Upper lobe of right lung (tissue), 1 donor: ENCODE measurements at regions not wholly inside any gene's neighbourhood (a gene's known extent, or its start where the extent isn't known, plus 50 kb on each side); places are given as distances from the start of the nearest gene placed in this dataset.

Source experiments
- ATAC-seq: fragments of 200-7000 bp; cut with Tn5 transposase; one replicate; pipeline ENCODE4 v1.9.1; 2020; ENCODE audit warnings: mild to moderate bottlenecking, moderate library complexity
- DNase-seq: peaks from one replicate; pipeline ENCODE4 v3.0.0-alpha.2; 2020
- H3K27ac ChIP-seq: fragments of 200-600 bp; one replicate; pipeline ENCODE4 v1.8.0; 2022
- H3K27me3 ChIP-seq: fragments of 200-600 bp; one replicate; pipeline ENCODE4 v1.8.0; 2022; ENCODE audit warnings: mild to moderate bottlenecking
- H3K36me3 ChIP-seq: fragments of 200-600 bp; one replicate; pipeline ENCODE4 v1.8.0; 2022
- H3K4me1 ChIP-seq: fragments of 200-600 bp; one replicate; pipeline ENCODE4 v1.8.0; 2022
- H3K4me3 ChIP-seq: fragments of 200-600 bp; one replicate; pipeline ENCODE4 v1.8.0; 2022; ENCODE audit warnings: mild to moderate bottlenecking
- H3K9me3 ChIP-seq: fragments of 200-600 bp; one replicate; pipeline ENCODE4 v1.8.0; 2022
- intact Hi-C: fragments of 100-400 bp; cut with DNase I; formaldehyde crosslinking; loops from one replicate; pipeline ENCODE4 v1.11.0; 2022
- TF ChIP-seq, protein P1 (sequence below): fragments of 200-600 bp; IDR thresholded peaks from one replicate; pipeline ENCODE4 v1.8.0; 2022; ENCODE audit warnings: antibody characterized with exemption
- donor health status: DM: no; HTN: yes; CAD: no; lungs with severe emphysema.

DNA sequence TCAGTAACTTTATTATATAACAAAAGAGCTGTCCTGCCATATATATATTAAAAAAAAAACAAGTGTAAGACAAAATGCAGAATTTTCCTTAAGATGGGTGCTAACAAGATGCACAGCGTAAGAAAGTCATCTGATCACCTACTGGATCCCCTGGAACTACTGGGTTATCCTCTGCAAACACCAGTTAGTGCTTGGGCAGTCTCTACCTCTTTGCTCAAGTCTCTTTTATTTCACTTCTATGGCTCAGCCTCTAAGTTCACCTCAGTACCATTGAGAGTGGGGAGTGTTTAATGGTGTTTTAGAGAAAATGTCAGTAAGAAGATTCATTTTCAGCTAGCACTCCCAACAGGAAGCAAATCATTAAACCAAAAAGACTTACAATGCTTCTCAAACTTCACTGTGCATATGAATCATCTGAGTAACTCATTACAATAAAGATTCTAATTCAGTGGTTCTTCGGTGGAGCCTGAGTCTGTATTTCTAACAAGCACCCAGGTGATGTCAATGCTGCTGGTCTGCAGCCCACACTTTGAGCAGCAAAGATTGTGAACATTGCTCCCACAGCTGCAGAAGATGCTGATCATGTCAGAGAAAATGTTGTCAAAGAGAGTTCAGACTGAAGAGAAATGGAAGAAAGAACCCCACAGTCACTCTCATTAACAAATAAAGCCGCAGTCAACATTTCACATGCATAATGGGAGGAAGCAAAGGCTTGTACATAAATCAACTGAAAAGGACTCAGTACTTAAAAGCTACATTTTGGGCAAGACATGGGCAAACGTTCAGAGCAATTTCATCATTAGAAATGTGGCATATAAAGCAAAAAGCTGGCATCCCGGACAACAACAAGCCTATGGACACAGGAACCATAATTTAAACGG, 227.1 kb upstream of the ATP11B start:
- H3K9me3 ChIP-seq: no peaks in the 10 kb centered on the region
- no peaks in the 10 kb centered on the region for H3K27me3 ChIP-seq
- no peak overlapping the region for H3K27ac ChIP-seq
- no peak overlapping the region for H3K4me3 ChIP-seq
- intact Hi-C loops: no loop called here
- ATAC-seq: no peak
- no peaks in the 10 kb centered on the region for H3K4me1 ChIP-seq
- no peak for DNase-seq
- TF ChIP-seq, protein P1, sequence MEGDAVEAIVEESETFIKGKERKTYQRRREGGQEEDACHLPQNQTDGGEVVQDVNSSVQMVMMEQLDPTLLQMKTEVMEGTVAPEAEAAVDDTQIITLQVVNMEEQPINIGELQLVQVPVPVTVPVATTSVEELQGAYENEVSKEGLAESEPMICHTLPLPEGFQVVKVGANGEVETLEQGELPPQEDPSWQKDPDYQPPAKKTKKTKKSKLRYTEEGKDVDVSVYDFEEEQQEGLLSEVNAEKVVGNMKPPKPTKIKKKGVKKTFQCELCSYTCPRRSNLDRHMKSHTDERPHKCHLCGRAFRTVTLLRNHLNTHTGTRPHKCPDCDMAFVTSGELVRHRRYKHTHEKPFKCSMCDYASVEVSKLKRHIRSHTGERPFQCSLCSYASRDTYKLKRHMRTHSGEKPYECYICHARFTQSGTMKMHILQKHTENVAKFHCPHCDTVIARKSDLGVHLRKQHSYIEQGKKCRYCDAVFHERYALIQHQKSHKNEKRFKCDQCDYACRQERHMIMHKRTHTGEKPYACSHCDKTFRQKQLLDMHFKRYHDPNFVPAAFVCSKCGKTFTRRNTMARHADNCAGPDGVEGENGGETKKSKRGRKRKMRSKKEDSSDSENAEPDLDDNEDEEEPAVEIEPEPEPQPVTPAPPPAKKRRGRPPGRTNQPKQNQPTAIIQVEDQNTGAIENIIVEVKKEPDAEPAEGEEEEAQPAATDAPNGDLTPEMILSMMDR: no peak
- H3K36me3 ChIP-seq: no peaks in the 10 kb centered on the region

GRCh38 chr3:182567700-182568099, 225.6 kb upstream of the ATP11B start:
- no peaks in the 10 kb centered on the region for H3K27me3 ChIP-seq
- no peaks in the 10 kb centered on the region for H3K4me1 ChIP-seq
- H3K9me3 ChIP-seq: no peaks in the 10 kb centered on the region
- DNase-seq (no peak), ATAC-seq (no peak)
- TF ChIP-seq, protein P1: no peak
- no peak overlapping the region for H3K27ac ChIP-seq
- H3K36me3 ChIP-seq: no peaks in the 10 kb centered on the region
- H3K4me3 ChIP-seq: no peak overlapping the region
- intact Hi-C loops: no loop called here

- ATAC-seq (no peak), DNase-seq (no peak)
- no peaks in the 10 kb centered on the region for H3K4me1 ChIP-seq
- H3K9me3 ChIP-seq: no peaks in the 10 kb centered on the region
- H3K27me3 ChIP-seq: no peaks in the 10 kb centered on the region
- TF ChIP-seq, protein P1: no peak
- intact Hi-C loops: no loop called here
- no peak overlapping the region for H3K27ac ChIP-seq
- no peak overlapping the region for H3K4me3 ChIP-seq
- H3K36me3 ChIP-seq: no peaks in the 10 kb centered on the region
Measured at GRCh38 chr3:182568261-182568660, 225.0 kb upstream of the ATP11B start.

- TF ChIP-seq, protein P1: no peak
- H3K36me3 ChIP-seq: no peaks in the 10 kb centered on the region
- ATAC-seq: no peak
- no peak overlapping the region for H3K4me3 ChIP-seq
- no peaks in the 10 kb centered on the region for H3K9me3 ChIP-seq
- no peaks in the 10 kb centered on the region for H3K27me3 ChIP-seq
- no peak for DNase-seq
- intact Hi-C loops: no loop called here
- H3K4me1 ChIP-seq: no peaks in the 10 kb centered on the region
- H3K27ac ChIP-seq: no peak overlapping the region
Measured at GRCh38 chr3:182568876-182569275, 224.4 kb upstream of the ATP11B start.

DNA sequence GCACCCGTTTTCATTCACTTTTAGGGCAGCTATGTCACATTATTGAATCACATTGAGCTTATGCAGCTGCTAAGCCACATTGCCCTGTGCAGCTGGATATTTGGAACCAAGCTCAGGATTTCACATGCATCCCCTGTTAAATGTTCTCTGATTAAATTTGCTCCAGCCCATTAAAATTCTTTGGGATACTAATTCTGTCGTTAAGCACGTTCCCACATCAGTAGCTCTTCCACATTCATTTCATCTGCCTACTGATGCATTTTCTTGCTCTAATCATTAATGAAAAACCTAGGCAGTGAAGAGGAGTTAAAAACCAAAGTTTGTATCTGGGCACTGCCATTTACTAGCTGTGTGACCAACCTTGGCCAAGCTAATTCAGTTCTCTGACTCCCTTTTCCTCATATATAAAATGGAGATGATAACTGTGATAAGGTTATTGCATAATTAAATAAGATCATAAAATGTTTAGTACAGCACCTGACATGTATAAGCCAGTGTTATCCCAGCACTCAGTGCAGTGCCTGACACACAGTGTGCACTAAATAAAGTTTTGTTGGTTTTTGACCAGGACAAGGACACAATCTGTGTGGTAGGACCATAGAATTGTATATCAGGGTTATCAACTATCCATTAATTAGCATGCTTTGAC, 222.2 kb upstream of the ATP11B start:
- Histone ChIP-seq H3K4me3 (no peak overlapping the region), H3K9me3 (no peaks in the 10 kb centered on the region), H3K36me3 (no peaks in the 10 kb centered on the region), H3K4me1 (no peaks in the 10 kb centered on the region), H3K27me3 (no peaks in the 10 kb centered on the region), H3K27ac (no peak overlapping the region)
- ATAC-seq (no peak), DNase-seq (no peak)
- intact Hi-C loops: no loop called here
- TF ChIP-seq, protein P1: no peak
